Aorta (tissue), 5 donors: ENCODE measurements at regions not wholly inside any gene's neighbourhood (a gene's known extent, or its start where the extent isn't known, plus 50 kb on each side); places are given as distances from the start of the nearest gene placed in this dataset.

Experiments used
- ATAC-seq: fragments of 200-7000 bp; cut with Tn5 transposase; one replicate; pipeline ENCODE4 v1.9.1; 2022; ENCODE audit warnings: moderate library complexity; ENCODE audit not compliant: low FRiP score
- DNase-seq, 2 donors: peaks; one replicate each; pipeline ENCODE4 v3.0.0-alpha.2; 2020
- H3K27ac ChIP-seq, 2 donors: one replicate each; pipeline ENCODE4 v1.5.1; 2013; ENCODE audit warnings: low read length in 2 of 2, mild to moderate bottlenecking in 2 of 2, moderate library complexity in 2 of 2, control low read depth in 1 of 2, inconsistent platforms in 1 of 2, low read depth in 1 of 2
- H3K27me3 ChIP-seq, 2 donors: one replicate each; pipeline ENCODE4 v1.6.1; 2013; ENCODE audit warnings: control low read depth in 1 of 2, low read length in 1 of 2, mild to moderate bottlenecking in 1 of 2, moderate library complexity in 1 of 2; ENCODE audit not compliant: insufficient read depth in 2 of 2, control insufficient read depth in 1 of 2
- H3K36me3 ChIP-seq, 2 donors: one replicate each; pipeline ENCODE4 v1.6.1; 2013; ENCODE audit warnings: control low read depth in 1 of 2, low read length in 1 of 2, mild to moderate bottlenecking in 1 of 2; ENCODE audit not compliant: insufficient read depth in 2 of 2, control insufficient read depth in 1 of 2
- H3K4me1 ChIP-seq, 2 donors: one replicate each; pipeline ENCODE4 v1.6.1; 2013; ENCODE audit warnings: low read length in 2 of 2, control low read depth in 1 of 2, mild to moderate bottlenecking in 1 of 2, moderate library complexity in 1 of 2; ENCODE audit not compliant: insufficient read depth in 2 of 2, control insufficient read depth in 1 of 2
- H3K4me3 ChIP-seq, 2 donors: one replicate each; pipeline ENCODE4 v1.5.1; 2013; ENCODE audit warnings: low read length in 2 of 2, control low read depth in 1 of 2, mild to moderate bottlenecking in 1 of 2
- H3K9me3 ChIP-seq: one replicate; pipeline ENCODE4 v1.6.1; 2013; ENCODE audit warnings: mild to moderate bottlenecking, low read length; ENCODE audit not compliant: control insufficient read depth
- WGBS, 2 donors: extraction: QIAGEN DNeasy Blood & Tissue Kit; methylation state at CpG; one replicate each; pipeline ENCODE4 v1.1.7; 2013; 5-methylcytosine and 5-hydroxymethylcytosine counted together
- intact Hi-C, 2 donors: fragments of 100-400 bp; cut with DNase I; formaldehyde crosslinking; loops; one replicate each; pipeline versions ENCODE4 v1.14.2 to v1.15.0; 2022
- donor health status: healthy with polysubstance abuse.
- donor health status: Bipolar disorder and iron deficiency.
- donor health status: DM: no; HTN: no; CAD: no.
- donor health status: DM: no; HTN: no; CAD: no.
- donor health status: DM: yes; HTN: yes; CAD: no.

DNA sequence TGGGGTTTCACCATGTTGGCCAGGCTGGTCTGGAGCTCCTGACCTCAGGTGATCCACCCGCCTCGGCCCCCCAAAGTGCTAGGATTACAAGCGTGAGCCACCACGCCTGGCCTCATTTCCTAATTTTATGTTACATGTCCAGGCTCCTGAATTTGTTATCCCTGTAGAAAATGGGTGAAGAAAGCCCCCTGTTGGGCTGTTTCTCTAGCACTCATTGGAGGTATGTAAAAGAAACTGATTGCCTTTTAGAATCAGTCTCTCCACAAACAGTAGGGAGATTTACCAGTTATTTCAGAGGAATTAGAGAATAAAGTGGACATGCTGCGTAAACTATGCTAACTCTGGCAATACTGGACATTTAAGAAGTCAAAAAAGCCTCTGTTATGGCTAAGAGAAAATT is 364.1 kb upstream of the TBL1XR1 start:
- Histone ChIP-seq H3K27ac (no peak overlapping the region), H3K4me3 (no peak overlapping the region), H3K4me1 (peaks cover 0 to 1% of the 10 kb centered on the region in 2 donors), H3K27me3 (no peaks in the 10 kb centered on the region), H3K36me3 (no peaks in the 10 kb centered on the region), H3K9me3 (no peaks in the 10 kb centered on the region)
- ATAC-seq: no peak
- intact Hi-C loops: no loop called here
- 93% methylated on average over 5 of the region's 5 CpGs for WGBS, 2 donors
- DNase-seq: no peak

DNA sequence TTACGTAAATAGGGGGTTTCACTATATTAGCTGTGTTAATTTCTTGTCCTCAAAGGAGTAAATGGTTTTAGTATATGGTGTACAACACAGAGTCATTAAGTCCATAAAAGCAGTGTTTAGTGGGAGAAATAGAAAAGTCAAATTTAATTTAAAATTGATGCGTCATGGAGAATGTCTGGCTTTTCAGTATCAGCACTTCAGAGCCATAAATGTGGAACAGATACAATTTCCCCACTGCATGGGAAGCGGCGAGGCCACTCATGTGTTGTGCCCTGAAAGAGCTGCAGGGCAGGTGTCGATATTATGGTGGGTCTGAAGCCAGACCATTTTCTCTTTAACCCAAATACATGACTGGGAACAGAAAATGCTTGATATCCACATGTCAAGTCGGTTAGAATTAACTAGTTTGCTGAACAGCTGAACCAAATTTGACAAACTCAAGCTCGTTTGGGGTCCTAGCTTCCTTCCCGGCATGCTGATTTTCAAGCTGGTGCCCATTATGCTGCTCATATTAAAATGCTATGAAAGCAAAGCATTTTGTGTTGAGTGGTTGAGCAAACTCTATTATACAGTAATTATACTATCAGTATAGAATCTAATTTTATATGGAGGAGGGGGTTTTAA is 364.6 kb upstream of the TBL1XR1 start:
- Histone ChIP-seq H3K27ac (no peak overlapping the region), H3K36me3 (no peaks in the 10 kb centered on the region), H3K27me3 (no peaks in the 10 kb centered on the region), H3K4me1 (peaks cover 0 to 1% of the 10 kb centered on the region in 2 donors), H3K9me3 (no peaks in the 10 kb centered on the region), H3K4me3 (no peak overlapping the region)
- 94 to 95% methylated on average over 8 of the region's 8 CpGs for WGBS, 2 donors
- intact Hi-C loops: no loop called here
- ATAC-seq (no peak), DNase-seq (no peak)

DNA sequence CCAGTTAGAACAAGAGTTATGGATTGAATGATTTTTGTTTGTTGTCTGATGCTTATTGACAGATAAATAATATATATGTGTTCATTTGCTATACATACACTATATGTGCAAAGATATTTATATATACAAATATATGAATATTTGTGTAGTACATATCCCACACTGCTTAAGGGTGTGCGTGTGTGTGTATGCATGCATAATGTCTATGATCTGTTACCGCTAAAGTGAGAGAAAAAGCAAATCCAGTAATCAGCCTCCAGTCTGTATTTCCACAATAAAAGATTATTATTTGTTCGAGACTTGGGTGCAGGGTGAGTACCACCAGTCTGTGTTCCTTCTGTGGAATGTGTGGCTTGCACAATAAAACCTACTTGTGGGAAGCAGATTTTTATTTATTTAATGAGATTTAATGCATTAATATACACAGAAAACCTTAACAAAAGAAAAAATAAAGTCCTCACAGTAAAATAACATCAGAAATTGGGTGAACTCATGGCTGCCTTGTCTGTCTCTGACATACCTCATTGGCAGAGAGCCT is 366.0 kb upstream of the TBL1XR1 start:
- peaks cover 0 to 2% of the 10 kb centered on the region in 2 donors for H3K4me1 ChIP-seq
- no peak for ATAC-seq

GRCh38 chr3:177563792-177564191 is 366.5 kb upstream of the TBL1XR1 start:
- Histone ChIP-seq H3K4me1 (peaks cover 0 to 2% of the 10 kb centered on the region in 2 donors), H3K27me3 (no peaks in the 10 kb centered on the region), H3K4me3 (peak overlapping the region in 1 of 2 donors; percentile 8), H3K9me3 (no peaks in the 10 kb centered on the region), H3K27ac (no peak overlapping the region), H3K36me3 (no peaks in the 10 kb centered on the region)
- ATAC-seq (no peak), DNase-seq (no peak)
- WGBS, 2 donors: 46 to 54% methylated on average over 3 of the region's 3 CpGs
- intact Hi-C loops: no loop called here

More for the DNA sequence above, 366.0 kb upstream of the TBL1XR1 start:
- intact Hi-C loops: no loop called here
- Histone ChIP-seq H3K27ac (no peak overlapping the region), H3K36me3 (no peaks in the 10 kb centered on the region), H3K4me3 (no peak overlapping the region), H3K27me3 (no peaks in the 10 kb centered on the region), H3K9me3 (no peaks in the 10 kb centered on the region)
- WGBS, 2 donors: 64 to 67% methylated on average over 3 of the region's 3 CpGs
- no peak for DNase-seq

DNA sequence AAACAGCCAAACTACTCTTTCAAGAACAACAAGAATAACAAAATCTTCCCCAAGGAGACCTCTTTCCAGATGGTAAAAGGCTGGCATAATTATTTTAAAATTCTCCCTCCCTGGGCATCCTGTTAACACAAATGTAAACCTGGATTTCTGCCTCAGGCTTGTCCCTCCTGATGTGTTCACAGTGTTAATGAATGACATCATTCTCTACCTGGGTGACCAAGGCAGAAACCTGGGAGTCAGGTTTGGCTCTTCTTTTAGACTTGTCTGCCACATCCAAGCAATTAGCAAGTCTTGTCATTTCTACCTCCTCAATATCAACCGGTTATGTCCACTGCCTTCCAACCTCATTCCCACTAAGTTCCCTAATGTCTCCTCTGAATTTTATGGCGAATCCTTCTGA is 368.7 kb upstream of the TBL1XR1 start:
- Histone ChIP-seq H3K9me3 (no peaks in the 10 kb centered on the region), H3K36me3 (no peaks in the 10 kb centered on the region), H3K27me3 (no peaks in the 10 kb centered on the region), H3K4me3 (no peak overlapping the region), H3K27ac (no peak overlapping the region), H3K4me1 (peaks cover 0 to 2% of the 10 kb centered on the region in 2 donors)
- intact Hi-C loops: no loop called here
- 97 to 98% methylated on average over 2 of the region's 2 CpGs for WGBS, 2 donors
- DNase-seq (no peak), ATAC-seq (no peak)

- Histone ChIP-seq H3K27me3 (no peaks in the 10 kb centered on the region), H3K4me1 (peaks cover 0 to 2% of the 10 kb centered on the region in 2 donors), H3K27ac (no peak overlapping the region), H3K36me3 (no peaks in the 10 kb centered on the region), H3K4me3 (no peak overlapping the region), H3K9me3 (no peaks in the 10 kb centered on the region)
- DNase-seq (no peak), ATAC-seq (no peak)
- intact Hi-C loops: no loop called here
- WGBS, 2 donors: 74 to 80% methylated on average over 1 of the region's 1 CpG
Observed at GRCh38 chr3:177567833-177568232, 370.6 kb upstream of the TBL1XR1 start.

DNA sequence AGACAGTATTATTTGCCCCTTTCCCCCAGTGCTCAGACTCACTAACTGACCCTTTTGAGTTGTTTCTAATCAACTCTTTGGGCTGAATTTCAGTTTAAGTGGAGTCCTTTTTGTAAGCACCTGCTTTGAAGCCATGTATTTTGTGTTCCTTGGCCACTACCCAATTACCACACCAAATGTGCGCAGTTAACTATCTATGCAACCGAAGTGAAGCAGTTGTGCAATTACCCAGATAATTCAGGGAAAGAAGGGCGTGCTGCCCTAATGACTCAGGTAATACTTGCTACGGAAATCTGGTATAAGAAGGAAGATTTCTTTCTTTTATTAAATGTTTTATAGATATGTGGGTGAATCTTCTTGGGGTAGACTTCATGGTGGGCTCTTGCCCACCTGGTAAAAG is 371.9 kb upstream of the TBL1XR1 start:
- Histone ChIP-seq H3K27me3 (no peaks in the 10 kb centered on the region), H3K4me3 (no peak overlapping the region), H3K9me3 (no peaks in the 10 kb centered on the region), H3K4me1 (peaks cover 0 to 2% of the 10 kb centered on the region in 2 donors), H3K27ac (no peak overlapping the region), H3K36me3 (no peaks in the 10 kb centered on the region)
- DNase-seq (no peak), ATAC-seq (no peak)
- intact Hi-C loops: no loop called here
- WGBS, 2 donors: 94 to 98% methylated on average over 4 of the region's 4 CpGs

DNA sequence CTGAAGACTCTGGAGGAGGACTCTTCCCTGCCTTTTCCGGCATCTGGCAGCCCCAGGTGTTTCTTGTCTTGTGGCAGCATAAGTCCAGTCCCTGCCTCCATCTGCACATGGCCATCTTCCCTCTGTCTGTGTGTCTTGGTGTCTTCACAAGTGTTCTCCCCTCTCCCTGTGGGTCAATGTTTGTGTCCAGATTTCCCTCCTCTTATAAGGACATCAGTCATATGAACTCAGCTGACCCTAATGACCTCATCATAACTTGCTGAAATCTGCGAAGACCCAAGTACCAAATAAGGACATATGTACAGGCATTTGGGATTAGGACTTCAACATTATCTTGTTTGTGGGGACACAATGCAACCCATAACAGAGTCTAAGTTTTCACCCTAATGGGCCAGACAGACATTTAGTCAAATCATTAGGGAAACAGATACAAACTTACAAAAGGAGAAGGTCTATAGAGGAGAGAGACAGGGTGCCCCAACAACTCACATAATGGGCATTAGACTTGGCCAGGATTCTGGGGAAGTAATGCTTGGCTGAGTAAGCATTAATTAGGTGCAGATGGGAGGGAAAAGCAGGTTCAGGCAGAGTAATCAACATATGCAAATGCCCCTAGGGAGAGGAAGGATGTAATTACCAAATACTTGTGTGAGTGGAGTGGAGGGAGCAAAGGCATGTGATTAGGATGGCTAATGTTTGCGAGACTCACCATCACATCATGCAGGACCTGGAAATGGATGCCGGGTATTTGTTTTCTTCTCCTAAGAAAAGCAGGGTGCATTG is 372.8 kb upstream of the TBL1XR1 start:
- intact Hi-C loops: no loop called here
- DNase-seq: no peak
- H3K4me1 ChIP-seq: peaks cover 0 to 2% of the 10 kb centered on the region in 2 donors
- no peak overlapping the region for H3K4me3 ChIP-seq
- 69 to 77% methylated on average over 4 of the region's 4 CpGs for WGBS, 2 donors
- H3K9me3 ChIP-seq: no peaks in the 10 kb centered on the region
- ATAC-seq: no peak
- no peaks in the 10 kb centered on the region for H3K36me3 ChIP-seq
- no peaks in the 10 kb centered on the region for H3K27me3 ChIP-seq
- no peak overlapping the region for H3K27ac ChIP-seq
